BLaER1 (cell line): ENCODE measurements at regions not wholly inside any gene's neighbourhood (a gene's known extent, or its start where the extent isn't known, plus 50 kb on each side); places are given as distances from the start of the nearest gene placed in this dataset.

Source experiments
- H3K27ac ChIP-seq: shearing (Covaris generic); formaldehyde crosslinking; 2 replicates; pipeline ENCODE4 v1.8.1; 2022
- H3K27me3 ChIP-seq: shearing (Covaris generic); formaldehyde crosslinking; 2 replicates; pipeline ENCODE4 v1.8.1; 2022
- H3K36me3 ChIP-seq: shearing (Covaris generic); formaldehyde crosslinking; 2 replicates; pipeline ENCODE4 v1.8.1; 2022
- H3K4me1 ChIP-seq: shearing (Covaris generic); formaldehyde crosslinking; 2 replicates; pipeline ENCODE4 v1.8.1; 2022
- H3K4me2 ChIP-seq: shearing (Covaris generic); formaldehyde crosslinking; 2 replicates; pipeline ENCODE4 v1.8.1; 2022
- H3K4me3 ChIP-seq: shearing (Covaris generic); formaldehyde crosslinking; 2 replicates; pipeline ENCODE4 v1.8.1; 2022
- H3K9ac ChIP-seq: shearing (Covaris generic); formaldehyde crosslinking; 2 replicates; pipeline ENCODE4 v1.8.1; 2022
- H3K9me3 ChIP-seq: shearing (Covaris generic); formaldehyde crosslinking; 2 replicates; pipeline ENCODE4 v1.8.1; 2022
- H4K20me1 ChIP-seq: shearing (Covaris generic); formaldehyde crosslinking; 2 replicates; pipeline ENCODE4 v1.8.1; 2022
- Cebpa-rat ChIP-seq: shearing (Covaris generic); IDR thresholded peaks from 2 replicates; pipeline ENCODE4 v1.8.1; 2022

DNA sequence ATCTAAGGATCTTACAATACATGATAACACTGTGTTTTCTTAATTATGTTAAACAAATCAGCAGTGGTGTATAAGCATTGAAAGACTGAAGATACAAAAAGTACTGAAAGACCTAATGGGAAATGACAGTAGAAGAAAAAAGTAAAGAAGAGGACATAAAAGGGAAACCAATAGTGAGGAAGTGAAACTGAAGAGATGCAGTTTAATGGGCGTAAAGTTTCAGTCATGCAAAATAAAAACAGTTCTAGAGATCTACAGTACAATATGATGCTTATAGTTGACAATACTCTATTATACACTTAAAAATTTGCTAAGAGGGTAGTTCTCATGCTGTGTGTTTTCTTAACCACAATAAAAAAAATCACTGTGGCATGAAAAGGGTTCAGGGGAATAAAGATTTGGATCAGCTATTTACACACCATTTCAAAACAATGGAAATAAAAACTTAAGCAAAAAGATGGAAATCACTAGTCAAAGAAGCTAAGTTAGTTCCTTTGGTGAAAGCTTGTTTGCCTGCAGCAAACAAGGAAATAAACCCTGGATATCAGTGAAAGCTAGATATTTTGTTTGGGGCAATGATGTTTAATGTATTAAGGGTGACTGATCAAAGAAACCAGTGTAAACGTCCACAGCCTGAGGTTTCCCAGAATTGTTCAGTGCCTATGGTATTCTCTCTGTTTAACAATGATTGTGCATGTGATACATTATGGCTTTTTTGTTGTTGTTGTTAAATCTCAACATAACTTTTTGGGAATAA, 1160.8 kb upstream of the ADGRL2 start:
- Histone ChIP-seq H3K9me3 (no peaks in the 10 kb centered on the region), H3K4me1 (peaks cover 39% of the 10 kb centered on the region), H3K27me3 (no peaks in the 10 kb centered on the region), H3K9ac (no peak overlapping the region), H4K20me1 (no peaks in the 10 kb centered on the region), H3K27ac (no peak overlapping the region), H3K4me2 (peak overlapping the region; percentile 51), H3K36me3 (no peaks in the 10 kb centered on the region), H3K4me3 (no peak overlapping the region)
- no peak for TF ChIP-seq Cebpa-rat

DNA sequence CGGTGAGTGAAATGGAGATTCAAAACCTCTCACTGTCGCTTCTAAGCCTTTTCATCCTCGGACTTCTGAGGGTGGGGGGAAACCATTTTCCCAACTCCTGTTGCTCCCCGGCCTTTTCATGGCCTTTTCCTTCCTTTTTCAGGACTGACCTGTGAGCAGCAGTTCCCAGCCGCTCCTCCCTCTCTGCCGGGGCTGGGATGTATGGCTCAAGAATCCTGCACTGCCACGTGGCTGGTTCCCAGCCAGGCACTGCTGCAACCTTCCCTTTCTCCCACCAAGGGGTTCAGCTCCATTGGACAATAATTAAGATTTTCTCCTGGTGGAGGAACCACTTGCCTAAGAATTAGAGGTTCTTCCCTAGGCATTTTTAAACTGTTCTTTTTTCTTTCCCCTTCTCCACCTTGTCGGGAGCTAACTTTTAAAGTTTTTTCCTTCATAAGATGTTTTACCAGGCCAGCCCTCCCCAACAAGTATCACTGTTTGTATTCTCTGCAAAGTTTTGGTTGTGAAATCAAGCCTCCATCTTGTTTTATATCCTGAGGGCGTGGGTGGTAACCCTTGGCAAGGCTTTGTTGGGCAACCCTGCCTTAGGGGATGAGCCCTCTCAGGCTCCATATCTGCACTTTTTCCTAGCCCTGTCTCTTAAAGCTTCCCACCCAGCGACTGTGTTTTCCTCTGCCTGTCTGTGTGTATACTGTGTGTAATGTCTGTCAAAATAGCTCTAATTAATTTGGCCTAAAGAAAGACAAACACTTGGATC, 1166.6 kb upstream of the ADGRL2 start:
- Histone ChIP-seq H3K9me3 (no peaks in the 10 kb centered on the region), H3K4me3 (no peak overlapping the region), H4K20me1 (no peaks in the 10 kb centered on the region), H3K9ac (no peak overlapping the region), H3K4me1 (peaks cover 15% of the 10 kb centered on the region), H3K27ac (no peak overlapping the region), H3K36me3 (no peaks in the 10 kb centered on the region), H3K4me2 (no peak overlapping the region), H3K27me3 (no peaks in the 10 kb centered on the region)
- no peak for TF ChIP-seq Cebpa-rat

DNA sequence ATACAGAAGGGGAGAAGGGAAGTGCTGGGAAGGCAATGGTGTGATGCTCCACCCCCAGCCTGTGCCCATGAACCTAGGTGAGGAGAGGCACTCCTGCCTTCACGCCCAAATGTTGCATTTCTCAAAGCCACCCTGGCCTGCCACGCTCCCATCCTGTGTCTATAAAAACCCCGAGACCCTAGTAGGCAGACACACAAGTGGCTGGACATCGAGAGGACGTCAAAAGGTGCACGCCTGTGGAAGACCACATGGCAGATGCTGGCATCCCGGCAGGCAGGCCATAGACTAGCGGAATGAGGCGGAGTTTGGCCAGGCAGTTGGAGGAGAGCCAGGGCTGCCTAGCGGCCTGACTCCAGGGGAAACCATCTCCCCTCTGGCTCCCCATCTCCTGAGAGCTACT, 1168.5 kb upstream of the ADGRL2 start:
- no peaks in the 10 kb centered on the region for H4K20me1 ChIP-seq
- no peak overlapping the region for H3K4me3 ChIP-seq
- H3K9ac ChIP-seq: no peak overlapping the region
- no peaks in the 10 kb centered on the region for H3K36me3 ChIP-seq
- H3K4me2 ChIP-seq: no peak overlapping the region
- no peaks in the 10 kb centered on the region for H3K27me3 ChIP-seq
- H3K4me1 ChIP-seq: no peaks in the 10 kb centered on the region
- TF ChIP-seq Cebpa-rat: no peak
- no peak overlapping the region for H3K27ac ChIP-seq
- H3K9me3 ChIP-seq: no peaks in the 10 kb centered on the region

DNA sequence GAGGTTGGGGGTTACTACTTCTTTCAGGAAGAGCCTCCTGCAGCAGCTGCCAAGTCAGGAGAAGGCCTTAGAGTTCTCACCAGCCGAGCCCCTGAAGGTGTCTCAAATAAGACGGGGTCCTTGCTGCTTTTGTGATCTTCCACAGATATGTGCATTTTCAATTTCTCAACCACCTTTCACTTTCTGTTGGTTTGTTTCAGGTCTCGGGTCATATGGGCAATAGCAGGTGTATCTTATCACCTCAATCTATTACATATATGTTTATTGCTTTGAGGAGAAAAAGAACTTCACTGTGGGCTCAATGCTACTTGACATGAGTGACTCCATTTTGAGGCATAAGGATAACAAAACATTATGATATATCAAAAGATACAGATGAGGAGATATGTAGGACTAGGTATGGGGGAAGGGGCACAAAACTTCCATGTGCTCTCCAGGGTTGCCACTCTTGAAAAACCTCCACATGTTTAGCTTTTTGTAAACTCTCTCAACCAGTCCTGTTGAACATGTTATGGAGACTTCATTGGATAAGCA, 1171.4 kb upstream of the ADGRL2 start:
- Histone ChIP-seq H3K9me3 (no peaks in the 10 kb centered on the region), H3K4me2 (no peak overlapping the region), H3K27me3 (no peaks in the 10 kb centered on the region), H3K27ac (no peak overlapping the region), H4K20me1 (no peaks in the 10 kb centered on the region), H3K4me3 (no peak overlapping the region), H3K9ac (no peak overlapping the region), H3K36me3 (no peaks in the 10 kb centered on the region), H3K4me1 (no peaks in the 10 kb centered on the region)
- no peak for TF ChIP-seq Cebpa-rat

DNA sequence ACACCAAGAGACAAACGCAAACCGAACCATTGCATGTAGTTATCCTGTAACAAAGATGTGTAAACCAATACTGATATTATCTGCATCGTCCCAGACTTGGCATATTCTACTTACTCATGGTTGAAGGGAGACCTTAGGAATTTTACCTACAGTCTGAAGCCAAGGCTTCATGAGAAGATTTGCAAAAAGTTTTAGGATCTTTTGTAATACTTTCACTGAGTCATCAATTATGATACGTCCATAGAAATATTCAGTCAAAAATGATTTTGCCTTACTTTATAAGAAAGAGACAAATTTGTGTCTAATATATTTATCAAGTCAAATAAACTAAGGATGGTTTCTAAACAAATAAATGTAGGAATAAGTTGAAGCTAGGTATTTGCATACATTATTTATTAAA, 1176.1 kb upstream of the ADGRL2 start:
- Histone ChIP-seq H3K9me3 (peaks cover 7% of the 10 kb centered on the region; the same call in 1 of the 2 replicates), H4K20me1 (no peaks in the 10 kb centered on the region)

DNA sequence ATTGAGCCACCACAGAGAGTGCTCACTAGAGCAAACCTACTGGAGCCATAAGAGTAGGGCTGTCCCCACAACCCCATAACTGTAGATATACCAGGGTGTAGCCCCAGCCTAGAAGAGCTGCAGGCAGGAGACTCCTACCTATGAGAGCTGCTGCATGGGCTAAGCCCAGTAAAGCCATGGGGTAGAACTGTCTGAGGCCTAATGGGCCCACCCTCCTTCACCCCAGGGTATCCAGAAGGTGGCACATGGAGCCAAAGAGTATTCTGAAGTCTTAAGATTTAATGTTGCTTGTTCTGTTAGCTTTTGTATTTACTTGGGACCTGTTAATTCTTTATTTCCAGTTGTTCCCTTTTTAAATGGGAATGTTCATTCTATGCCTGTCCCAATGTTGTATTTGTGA, 1193.7 kb upstream of the ADGRL2 start:
- Histone ChIP-seq H3K4me3 (no peak overlapping the region), H3K27ac (no peak overlapping the region), H4K20me1 (no peaks in the 10 kb centered on the region), H3K9me3 (no peaks in the 10 kb centered on the region), H3K36me3 (no peaks in the 10 kb centered on the region), H3K4me2 (no peak overlapping the region), H3K4me1 (no peaks in the 10 kb centered on the region), H3K9ac (no peak overlapping the region), H3K27me3 (no peaks in the 10 kb centered on the region)
- TF ChIP-seq Cebpa-rat: no peak

More for the DNA sequence above, 1176.1 kb upstream of the ADGRL2 start:
- H3K4me1 ChIP-seq: no peaks in the 10 kb centered on the region
- no peak overlapping the region for H3K9ac ChIP-seq
- H3K27me3 ChIP-seq: no peaks in the 10 kb centered on the region
- H3K36me3 ChIP-seq: no peaks in the 10 kb centered on the region
- no peak overlapping the region for H3K27ac ChIP-seq
- TF ChIP-seq Cebpa-rat: no peak
- no peak overlapping the region for H3K4me2 ChIP-seq
- no peak overlapping the region for H3K4me3 ChIP-seq

DNA sequence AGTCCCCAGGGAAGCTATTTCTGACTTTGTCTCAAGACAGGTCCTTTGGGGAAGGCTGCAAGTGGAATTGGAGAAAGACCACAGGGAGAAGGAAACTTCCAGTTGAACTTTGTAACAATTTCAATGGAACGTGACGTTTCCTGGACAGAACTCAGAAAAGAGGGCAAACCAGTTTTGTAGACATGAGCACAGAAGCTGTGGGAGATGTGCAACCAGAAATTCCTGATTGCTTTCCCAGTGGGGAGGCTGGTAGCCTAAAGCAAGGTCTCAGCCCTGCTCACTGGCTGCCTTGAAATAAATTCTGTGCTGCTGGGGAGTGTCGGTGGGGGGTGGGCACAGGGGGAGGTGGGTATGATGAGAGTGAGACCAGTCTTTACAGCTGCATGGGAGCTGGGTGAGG, 1206.7 kb upstream of the ADGRL2 start:
- Histone ChIP-seq H3K27me3 (no peaks in the 10 kb centered on the region), H3K9me3 (peaks cover 16% of the 10 kb centered on the region), H4K20me1 (no peaks in the 10 kb centered on the region), H3K36me3 (no peaks in the 10 kb centered on the region), H3K4me2 (no peak overlapping the region), H3K4me1 (no peaks in the 10 kb centered on the region), H3K4me3 (no peak overlapping the region), H3K9ac (no peak overlapping the region), H3K27ac (no peak overlapping the region)
- no peak for TF ChIP-seq Cebpa-rat

DNA sequence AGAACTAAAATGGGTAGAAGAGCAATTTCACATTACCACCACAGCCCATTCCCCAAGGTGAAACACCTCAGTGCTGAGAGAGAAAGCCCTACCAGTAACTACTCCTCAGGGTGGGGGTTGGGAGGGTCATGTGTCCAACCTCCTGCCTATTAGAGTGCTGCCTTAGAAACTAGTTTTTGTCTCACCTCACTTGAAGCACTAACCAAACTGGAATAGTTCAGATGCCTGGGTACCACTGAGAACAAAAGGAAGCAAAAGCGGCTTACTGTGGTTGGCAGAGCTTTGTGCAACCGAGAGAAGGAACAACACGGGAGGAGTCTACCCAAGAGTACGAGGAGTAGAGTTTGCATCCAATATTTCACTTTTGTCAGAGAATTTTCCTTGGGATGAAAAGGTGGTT, 1207.5 kb upstream of the ADGRL2 start:
- Histone ChIP-seq H3K9me3 (peaks cover 16% of the 10 kb centered on the region), H3K36me3 (no peaks in the 10 kb centered on the region), H3K9ac (no peak overlapping the region), H4K20me1 (no peaks in the 10 kb centered on the region), H3K4me1 (no peaks in the 10 kb centered on the region), H3K27ac (no peak overlapping the region), H3K27me3 (no peaks in the 10 kb centered on the region), H3K4me3 (no peak overlapping the region), H3K4me2 (no peak overlapping the region)
- no peak for TF ChIP-seq Cebpa-rat

DNA sequence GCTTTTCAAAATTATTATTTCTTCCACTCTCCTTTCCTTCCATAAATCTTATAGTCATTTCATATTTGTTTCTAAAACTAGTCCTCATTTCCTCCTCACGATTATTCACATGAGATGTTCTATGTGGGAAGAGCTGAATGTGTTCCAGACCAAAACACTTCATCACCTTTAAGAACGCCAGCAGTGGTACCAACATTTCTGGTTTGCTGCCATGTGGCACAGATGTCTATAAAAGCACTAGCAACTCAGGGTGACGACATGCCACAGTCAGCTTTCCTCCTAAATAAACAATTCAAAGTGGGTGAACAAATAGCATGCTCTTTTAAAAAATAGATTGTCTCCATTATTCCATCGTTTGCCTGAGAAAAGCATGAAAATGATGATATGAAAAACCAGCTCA, 1217.8 kb upstream of the ADGRL2 start:
- Histone ChIP-seq H3K4me2 (no peak overlapping the region), H3K36me3 (no peaks in the 10 kb centered on the region), H3K4me1 (no peaks in the 10 kb centered on the region), H4K20me1 (no peaks in the 10 kb centered on the region), H3K4me3 (no peak overlapping the region), H3K9ac (no peak overlapping the region), H3K9me3 (peaks cover 16% of the 10 kb centered on the region), H3K27me3 (no peaks in the 10 kb centered on the region), H3K27ac (no peak overlapping the region)
- no peak for TF ChIP-seq Cebpa-rat

DNA sequence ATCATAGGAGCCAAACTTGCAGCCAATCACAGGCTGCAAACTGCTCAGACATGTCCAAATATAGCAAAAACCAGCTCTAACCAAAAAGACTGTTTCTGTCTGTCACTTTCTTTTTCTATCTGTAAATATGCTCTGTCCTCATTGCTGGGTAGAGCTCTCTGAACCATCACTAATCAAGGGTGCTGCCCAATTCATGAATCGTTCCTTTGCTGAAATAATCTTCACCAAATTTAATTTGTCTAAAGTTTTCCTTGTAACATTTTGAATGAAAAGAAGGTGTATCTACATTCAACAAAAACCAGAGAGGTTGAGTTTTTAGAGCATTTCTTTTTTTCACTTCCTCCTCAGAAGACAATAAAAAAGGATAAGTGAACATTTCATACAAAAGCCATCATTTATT, 1221.7 kb upstream of the ADGRL2 start:
- Histone ChIP-seq H3K4me2 (no peak overlapping the region), H3K27ac (no peak overlapping the region), H3K9me3 (peaks cover 14% of the 10 kb centered on the region), H3K27me3 (no peaks in the 10 kb centered on the region), H3K4me1 (no peaks in the 10 kb centered on the region), H3K9ac (no peak overlapping the region), H4K20me1 (no peaks in the 10 kb centered on the region), H3K4me3 (no peak overlapping the region), H3K36me3 (no peaks in the 10 kb centered on the region)
- no peak for TF ChIP-seq Cebpa-rat
